Mucosa of stomach (tissue), 1 donor: ENCODE measurements at regions not wholly inside any gene's neighbourhood (a gene's known extent, or its start where the extent isn't known, plus 50 kb on each side); places are given as distances from the start of the nearest gene placed in this dataset.
"Not testable (repeated sequence)": the region's sequence is repeated elsewhere in the genome, so short reads cannot be mapped to it uniquely, and the experiment has no call there.

Source experiments
- H3K27me3 ChIP-seq: one replicate; pipeline ENCODE4 v1.7.0; 2013; ENCODE audit warnings: mild to moderate bottlenecking, low read length; ENCODE audit not compliant: control insufficient read depth, insufficient read depth
- H3K36me3 ChIP-seq: one replicate; pipeline ENCODE4 v1.7.0; 2013; ENCODE audit warnings: low read length; ENCODE audit not compliant: control insufficient read depth, insufficient read depth
- H3K4me1 ChIP-seq: one replicate; pipeline ENCODE4 v1.7.0; 2013; ENCODE audit warnings: mild to moderate bottlenecking, low read length; ENCODE audit not compliant: control insufficient read depth, insufficient read depth
- H3K4me3 ChIP-seq: one replicate; pipeline ENCODE4 v1.7.0; 2013; ENCODE audit warnings: low read length
- H3K9ac ChIP-seq: one replicate; pipeline ENCODE4 v1.7.0; 2013; ENCODE audit warnings: mild to moderate bottlenecking, low read length, moderate library complexity
- H3K9me3 ChIP-seq: one replicate; pipeline ENCODE4 v1.7.0; 2013; ENCODE audit warnings: mild to moderate bottlenecking, low read length, moderate library complexity; ENCODE audit not compliant: control insufficient read depth
- donor health status: Pancreatic carcinoma.

DNA sequence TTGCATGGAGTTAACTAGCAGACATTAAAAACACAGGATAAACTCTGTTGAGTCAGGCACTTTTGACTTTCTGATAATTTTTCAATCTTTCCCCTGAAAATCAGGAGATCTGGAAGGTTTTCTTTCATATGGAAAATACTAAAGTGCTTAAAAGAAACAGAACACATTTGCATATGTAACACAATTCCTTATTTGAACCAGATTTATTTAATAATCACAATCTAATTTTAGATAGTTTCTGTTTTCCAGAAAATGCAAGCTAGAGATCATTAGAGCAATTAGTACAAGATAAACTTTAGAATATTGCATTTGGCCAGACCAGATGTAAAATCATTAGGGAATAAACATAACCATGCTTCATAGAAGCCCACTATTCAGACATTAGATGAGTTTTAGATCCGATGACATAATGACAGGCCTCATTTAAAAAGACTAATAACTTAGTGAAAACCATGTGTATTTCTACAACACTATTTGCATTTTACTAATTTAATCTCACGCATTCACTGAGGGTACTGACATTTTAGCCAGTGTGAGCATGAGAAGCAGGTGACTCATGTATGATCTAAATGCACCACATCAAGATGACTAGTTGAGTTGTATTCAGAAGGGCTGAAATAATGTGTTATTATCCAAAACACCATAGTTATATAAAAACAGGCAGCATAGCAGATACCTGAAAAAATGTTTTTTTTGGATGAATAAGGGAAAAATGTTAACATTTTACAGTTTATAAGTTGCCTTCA lies 611.5 kb downstream of the LTN1 start:
- not testable (repeated sequence) for H3K27me3 ChIP-seq, H3K4me3 ChIP-seq

DNA sequence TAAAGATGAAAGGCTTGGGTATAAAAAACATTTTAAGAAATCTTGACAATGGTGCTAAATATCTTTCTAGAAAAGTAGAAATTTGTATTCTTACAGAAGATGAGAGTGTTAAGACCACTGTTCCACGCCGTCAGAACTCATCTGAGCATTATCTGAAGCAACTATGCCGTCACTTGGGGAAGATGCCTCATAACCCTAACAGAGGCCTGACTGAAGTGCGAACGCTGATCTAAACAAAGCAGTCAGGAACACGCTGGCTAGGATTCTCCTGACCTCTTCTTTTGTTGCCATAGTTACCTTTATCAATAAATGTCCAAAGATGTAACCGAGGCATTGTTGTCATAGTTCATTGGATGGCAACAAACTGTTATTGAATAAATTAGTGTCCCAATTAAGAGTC lies 612.4 kb downstream of the LTN1 start:
- Histone ChIP-seq H3K4me1 (no peaks in the 10 kb centered on the region), H3K4me3 (no peak overlapping the region), H3K9me3 (no peaks in the 10 kb centered on the region), H3K36me3 (no peaks in the 10 kb centered on the region), H3K9ac (no peak overlapping the region), H3K27me3 (no peaks in the 10 kb centered on the region)

More for the DNA sequence above, 611.5 kb downstream of the LTN1 start:
- not testable (repeated sequence) for H3K4me1 ChIP-seq, H3K9me3 ChIP-seq, H3K36me3 ChIP-seq, H3K9ac ChIP-seq

DNA sequence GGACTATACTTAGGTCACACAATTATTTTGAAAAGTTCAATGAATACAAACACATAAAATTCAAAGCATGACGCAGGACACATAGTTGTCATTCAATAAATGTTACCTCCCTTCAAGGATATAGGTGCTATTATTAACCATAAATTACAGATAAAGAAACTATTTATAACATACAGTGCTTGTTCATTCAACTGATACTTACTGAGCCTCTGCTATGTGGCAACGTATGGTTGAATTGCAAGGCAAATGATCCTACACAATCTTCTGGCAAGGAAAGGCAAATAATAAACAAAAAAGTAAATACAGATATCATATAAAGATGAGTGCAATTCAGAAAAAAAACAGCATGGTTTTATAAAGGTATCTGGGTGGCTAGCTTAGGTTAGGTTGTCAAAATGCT lies 614.7 kb downstream of the LTN1 start:
- H3K4me1 ChIP-seq: no peaks in the 10 kb centered on the region
- H3K9me3 ChIP-seq: no peaks in the 10 kb centered on the region
- no peaks in the 10 kb centered on the region for H3K36me3 ChIP-seq
- H3K4me3 ChIP-seq: no peak overlapping the region
- no peaks in the 10 kb centered on the region for H3K27me3 ChIP-seq
- no peak overlapping the region for H3K9ac ChIP-seq

DNA sequence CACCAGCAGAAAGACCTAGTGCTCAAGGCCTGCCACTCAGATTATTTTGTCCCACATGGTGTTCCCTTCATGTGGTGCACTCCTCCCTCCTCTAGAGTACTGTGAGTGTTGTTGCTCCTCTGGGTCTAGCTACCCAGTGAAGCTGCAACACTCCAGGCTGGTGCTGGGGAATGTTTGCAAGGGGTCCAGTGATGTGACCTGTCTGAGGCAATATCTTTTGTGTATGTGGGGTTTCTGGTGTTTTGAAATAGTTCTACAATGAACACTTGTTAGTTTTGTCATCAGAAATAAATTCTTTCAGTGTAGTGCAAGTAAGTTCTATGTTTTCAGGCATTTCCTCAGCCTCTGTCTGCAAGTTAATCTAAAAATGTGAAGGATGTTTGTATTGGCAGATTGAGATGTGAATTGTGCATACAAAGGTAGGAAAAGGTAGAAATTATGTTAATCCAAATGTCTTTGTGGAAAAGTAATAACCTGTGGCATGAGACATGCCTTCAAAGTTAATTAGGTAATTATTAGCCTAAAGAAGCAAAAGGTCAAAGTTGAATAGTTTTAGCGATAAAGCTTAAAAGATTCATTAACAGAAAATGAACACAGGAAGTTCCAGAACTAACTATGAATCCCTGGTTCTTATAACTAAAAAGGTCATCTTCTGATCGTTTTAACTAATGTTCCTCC lies 616.8 kb downstream of the LTN1 start:
- Histone ChIP-seq H3K4me3 (no peak overlapping the region), H3K9me3 (no peaks in the 10 kb centered on the region), H3K36me3 (no peaks in the 10 kb centered on the region), H3K9ac (no peak overlapping the region), H3K27me3 (no peaks in the 10 kb centered on the region), H3K4me1 (no peaks in the 10 kb centered on the region)

DNA sequence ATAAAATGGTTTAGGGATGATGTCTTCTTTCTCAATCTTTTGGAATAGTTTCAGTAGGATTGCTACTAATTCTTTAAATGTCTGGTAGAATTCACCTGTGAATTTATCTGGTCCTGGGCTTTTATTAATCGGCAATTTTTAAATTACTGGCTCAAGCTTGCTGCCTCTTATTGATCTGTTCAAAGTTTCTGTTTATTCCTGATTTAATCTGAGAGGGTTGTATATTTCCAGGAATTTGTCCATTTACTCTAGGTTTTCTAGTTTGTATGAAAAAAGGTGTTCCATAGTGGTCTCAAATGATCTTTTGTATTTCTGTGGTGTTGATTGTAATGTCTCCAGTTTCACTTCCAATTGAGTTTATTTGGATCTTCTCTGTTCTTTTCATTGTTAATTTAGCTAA lies 617.8 kb downstream of the LTN1 start:
- Histone ChIP-seq H3K4me3 (no peak overlapping the region), H3K9ac (no peak overlapping the region), H3K36me3 (no peaks in the 10 kb centered on the region), H3K9me3 (no peaks in the 10 kb centered on the region), H3K27me3 (no peaks in the 10 kb centered on the region), H3K4me1 (no peaks in the 10 kb centered on the region)

DNA sequence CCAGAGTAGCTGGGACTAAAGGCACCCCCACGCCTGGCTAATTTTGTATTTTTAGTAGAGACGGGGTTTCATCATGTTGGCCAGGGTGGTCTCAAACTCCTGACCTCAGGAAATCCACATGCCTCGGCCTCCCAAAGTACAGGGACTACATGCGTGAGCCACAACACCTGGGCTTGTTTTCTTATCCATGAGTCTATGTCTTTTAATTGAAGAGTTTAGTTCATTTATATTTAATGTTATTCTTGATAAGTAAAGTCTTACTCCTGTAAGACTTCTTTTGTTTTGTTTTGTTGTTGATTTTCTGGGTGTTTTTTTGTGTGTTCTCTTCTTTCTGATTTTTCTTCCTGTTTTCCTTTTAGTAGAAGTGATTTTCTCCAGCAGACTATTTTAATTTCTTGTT lies 621.0 kb downstream of the LTN1 start:
- H3K4me1 ChIP-seq: no peaks in the 10 kb centered on the region
- no peak overlapping the region for H3K9ac ChIP-seq
- H3K4me3 ChIP-seq: no peak overlapping the region
- no peaks in the 10 kb centered on the region for H3K36me3 ChIP-seq
- no peaks in the 10 kb centered on the region for H3K9me3 ChIP-seq
- no peaks in the 10 kb centered on the region for H3K27me3 ChIP-seq

DNA sequence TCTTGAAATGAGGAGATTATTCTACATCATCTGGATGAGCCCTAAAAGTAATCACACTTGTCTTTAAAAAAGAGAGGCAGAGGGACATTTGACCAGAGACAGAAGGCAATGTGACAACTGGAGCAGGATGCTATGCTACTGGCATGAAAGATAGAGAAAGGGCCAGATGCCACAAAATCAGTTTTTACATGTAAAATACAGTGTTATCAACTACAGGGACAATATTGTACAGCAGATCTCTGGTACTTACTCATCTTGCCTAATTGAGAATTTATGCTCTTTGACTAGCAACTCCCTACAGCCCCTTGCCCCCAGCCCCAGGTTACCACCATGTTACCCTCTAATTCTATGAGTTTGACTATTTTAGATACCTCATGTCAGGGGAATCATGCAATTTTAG lies 633.4 kb downstream of the LTN1 start:
- Histone ChIP-seq H3K9ac (no peak overlapping the region), H3K4me3 (no peak overlapping the region), H3K27me3 (no peaks in the 10 kb centered on the region), H3K9me3 (no peaks in the 10 kb centered on the region), H3K36me3 (no peaks in the 10 kb centered on the region), H3K4me1 (no peaks in the 10 kb centered on the region)

DNA sequence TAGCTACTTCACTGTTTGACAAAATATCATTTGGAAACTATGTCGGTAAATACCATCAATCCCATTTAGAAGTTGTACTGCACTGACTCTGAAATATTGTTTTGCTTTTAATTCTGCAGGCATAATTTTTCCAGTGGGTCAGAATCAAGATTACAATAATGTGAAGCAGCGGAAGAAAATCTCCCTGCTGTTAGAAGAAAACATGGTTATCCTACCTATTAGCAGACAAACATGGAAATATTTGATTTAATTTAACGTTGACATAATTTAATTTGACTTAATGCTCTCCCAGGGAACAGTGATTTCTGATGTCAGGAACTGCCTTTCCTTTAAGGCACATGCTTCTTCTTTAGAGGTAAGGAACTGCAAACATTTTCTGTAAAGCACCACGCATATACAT lies 634.0 kb downstream of the LTN1 start:
- H3K9me3 ChIP-seq: no peaks in the 10 kb centered on the region
- H3K9ac ChIP-seq: no peak overlapping the region
- no peaks in the 10 kb centered on the region for H3K4me1 ChIP-seq
- no peaks in the 10 kb centered on the region for H3K36me3 ChIP-seq
- H3K27me3 ChIP-seq: no peaks in the 10 kb centered on the region
- H3K4me3 ChIP-seq: no peak overlapping the region

DNA sequence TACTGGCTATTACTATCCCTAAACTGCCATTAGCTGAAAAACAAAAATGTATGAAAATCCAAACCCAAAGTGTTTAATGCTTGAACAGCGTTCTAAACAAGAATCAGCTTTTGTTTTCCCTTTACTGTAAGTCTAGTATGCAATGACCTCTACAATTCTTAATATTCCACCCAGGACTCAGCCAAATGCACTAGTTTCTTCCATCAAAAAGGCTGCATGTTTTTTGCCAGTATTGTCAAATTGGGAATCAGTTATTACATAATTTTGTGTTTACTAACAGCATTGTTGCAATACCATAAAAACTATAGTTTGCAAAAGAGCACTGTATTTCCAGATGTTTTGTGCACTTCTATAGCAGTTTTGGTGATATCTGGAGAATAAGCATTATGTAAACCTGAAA lies 634.5 kb downstream of the LTN1 start:
- no peaks in the 10 kb centered on the region for H3K27me3 ChIP-seq
- no peak overlapping the region for H3K9ac ChIP-seq
- H3K36me3 ChIP-seq: no peaks in the 10 kb centered on the region
- no peaks in the 10 kb centered on the region for H3K4me1 ChIP-seq
- H3K9me3 ChIP-seq: no peaks in the 10 kb centered on the region
- no peak overlapping the region for H3K4me3 ChIP-seq

DNA sequence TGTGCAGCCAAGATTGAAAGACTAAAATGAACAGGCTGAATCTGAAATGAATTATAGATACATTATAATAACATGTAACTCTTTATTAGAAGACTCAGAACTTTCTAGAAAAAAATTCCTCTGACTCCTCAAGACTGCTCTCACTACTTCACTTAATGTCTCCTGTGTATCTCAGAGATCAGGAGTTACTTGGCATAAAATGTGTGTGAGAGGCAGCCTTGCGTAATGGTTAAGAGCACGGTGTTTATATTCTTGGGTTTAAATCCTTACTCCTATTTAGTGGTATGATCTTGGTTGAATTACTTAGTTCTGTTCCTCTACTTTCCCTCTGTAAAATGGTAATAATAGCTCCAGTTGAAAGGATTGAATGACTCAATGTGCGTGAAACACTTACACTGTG lies 634.9 kb downstream of the LTN1 start:
- H3K36me3 ChIP-seq: no peaks in the 10 kb centered on the region
- no peaks in the 10 kb centered on the region for H3K4me1 ChIP-seq
- H3K4me3 ChIP-seq: no peak overlapping the region
- no peak overlapping the region for H3K9ac ChIP-seq
- no peaks in the 10 kb centered on the region for H3K9me3 ChIP-seq
- H3K27me3 ChIP-seq: no peaks in the 10 kb centered on the region

DNA sequence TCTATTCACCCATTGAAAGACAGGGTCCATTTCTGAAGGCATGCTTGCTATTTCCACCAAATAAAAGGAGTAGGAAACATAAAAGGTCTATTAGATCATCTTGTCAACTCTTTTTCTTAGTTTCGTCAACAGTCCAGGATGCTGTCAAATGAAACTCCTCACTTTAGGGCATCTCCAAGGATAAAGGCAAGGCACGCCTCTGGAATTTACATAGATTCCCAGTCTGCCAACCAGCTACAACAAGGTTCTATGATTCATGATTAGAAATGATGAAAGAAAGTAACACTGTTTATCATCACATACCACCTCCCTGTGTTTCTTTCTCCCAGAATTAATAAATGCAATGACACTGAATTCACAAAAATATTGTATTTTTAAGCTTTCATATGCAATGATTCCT lies 636.3 kb downstream of the LTN1 start:
- H3K36me3 ChIP-seq: no peaks in the 10 kb centered on the region
- H3K9me3 ChIP-seq: no peaks in the 10 kb centered on the region
- no peaks in the 10 kb centered on the region for H3K27me3 ChIP-seq
- H3K4me1 ChIP-seq: no peaks in the 10 kb centered on the region
- H3K9ac ChIP-seq: no peak overlapping the region
- no peak overlapping the region for H3K4me3 ChIP-seq

DNA sequence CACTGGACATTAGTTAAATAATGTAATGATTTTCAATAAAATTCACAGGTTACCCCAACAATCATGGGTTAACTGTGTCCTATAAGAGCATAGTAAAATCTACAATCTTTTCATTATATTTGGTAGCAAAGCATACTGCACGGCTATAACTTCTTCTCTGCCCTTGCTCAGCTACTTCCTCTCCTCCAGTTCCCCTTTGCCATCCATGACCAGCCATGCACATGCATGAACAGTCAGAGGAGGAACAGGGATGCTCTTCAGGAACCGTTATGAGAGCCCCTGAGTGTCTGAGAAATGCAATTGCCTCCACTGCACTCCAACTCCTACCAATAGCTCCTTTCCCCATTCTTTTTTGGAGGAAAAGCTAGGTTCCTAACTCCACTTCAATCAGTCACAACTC lies 646.7 kb downstream of the LTN1 start:
- no peaks in the 10 kb centered on the region for H3K36me3 ChIP-seq
- no peaks in the 10 kb centered on the region for H3K9me3 ChIP-seq
- H3K27me3 ChIP-seq: no peaks in the 10 kb centered on the region
- H3K4me1 ChIP-seq: no peaks in the 10 kb centered on the region
- H3K4me3 ChIP-seq: no peak overlapping the region
- H3K9ac ChIP-seq: no peak overlapping the region
